ENCODE measurements at regions not wholly inside any gene's neighbourhood (a gene's known extent, or its start where the extent isn't known, plus 50 kb on each side); places are given as distances from the start of the nearest gene placed in this dataset.

DNA sequence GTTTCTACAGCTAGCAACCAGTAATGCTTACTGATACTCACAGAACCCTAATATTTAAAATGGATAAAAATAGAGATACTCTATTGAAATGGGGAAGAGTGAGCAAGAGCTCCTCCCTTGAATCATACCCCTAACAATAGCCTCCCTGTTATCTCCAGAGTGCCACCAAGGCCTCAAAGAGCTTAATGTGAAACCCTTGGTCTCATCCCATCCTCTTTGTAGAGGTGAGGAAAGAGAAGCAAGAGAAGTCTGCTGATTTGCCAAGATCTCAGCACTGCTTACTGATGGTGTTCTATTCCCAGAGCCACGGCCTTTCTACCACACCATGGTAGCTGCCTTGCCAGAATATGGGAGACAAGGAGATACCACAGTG lies 463.4 kb upstream of the PROK2 start:
- TF ChIP-seq, protein P1, sequence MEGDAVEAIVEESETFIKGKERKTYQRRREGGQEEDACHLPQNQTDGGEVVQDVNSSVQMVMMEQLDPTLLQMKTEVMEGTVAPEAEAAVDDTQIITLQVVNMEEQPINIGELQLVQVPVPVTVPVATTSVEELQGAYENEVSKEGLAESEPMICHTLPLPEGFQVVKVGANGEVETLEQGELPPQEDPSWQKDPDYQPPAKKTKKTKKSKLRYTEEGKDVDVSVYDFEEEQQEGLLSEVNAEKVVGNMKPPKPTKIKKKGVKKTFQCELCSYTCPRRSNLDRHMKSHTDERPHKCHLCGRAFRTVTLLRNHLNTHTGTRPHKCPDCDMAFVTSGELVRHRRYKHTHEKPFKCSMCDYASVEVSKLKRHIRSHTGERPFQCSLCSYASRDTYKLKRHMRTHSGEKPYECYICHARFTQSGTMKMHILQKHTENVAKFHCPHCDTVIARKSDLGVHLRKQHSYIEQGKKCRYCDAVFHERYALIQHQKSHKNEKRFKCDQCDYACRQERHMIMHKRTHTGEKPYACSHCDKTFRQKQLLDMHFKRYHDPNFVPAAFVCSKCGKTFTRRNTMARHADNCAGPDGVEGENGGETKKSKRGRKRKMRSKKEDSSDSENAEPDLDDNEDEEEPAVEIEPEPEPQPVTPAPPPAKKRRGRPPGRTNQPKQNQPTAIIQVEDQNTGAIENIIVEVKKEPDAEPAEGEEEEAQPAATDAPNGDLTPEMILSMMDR (IDR thresholded peaks at IDR 0.05) = no peak
- TF ChIP-seq EP300 (IDR thresholded peaks at IDR 0.05; ENCODE audit: borderline replicate concordance in 1 of 2, low read depth in 1 of 2, low read length in 1 of 2) (no peak), JUND (IDR thresholded peaks at IDR 0.05) (no peak), YY1 (IDR thresholded peaks at IDR 0.05; ENCODE audit: low read depth) (no peak), MEF2A (IDR thresholded peaks at IDR 0.05; ENCODE audit: borderline replicate concordance, low read depth) (no peak), RFX5 (IDR thresholded peaks at IDR 0.05; ENCODE audit: low read length) (no peak), GATA2 (CRISPR knock-in tag; IDR thresholded peaks at IDR 0.05) (no peak), NFIC (IDR thresholded peaks at IDR 0.05; ENCODE audit: borderline replicate concordance) (no peak), TAF1 (IDR thresholded peaks at IDR 0.05; ENCODE audit: borderline replicate concordance, low read depth, low read length) (no peak)
